OCI-LY3 (cell line): ENCODE measurements at regions not wholly inside any gene's neighbourhood (a gene's known extent, or its start where the extent isn't known, plus 50 kb on each side); places are given as distances from the start of the nearest gene placed in this dataset.

Experiments
- H2AFZ ChIP-seq: fragments of 200-600, 300-600 bp; shearing (Covaris generic); 2 replicates; pipeline ENCODE4 v1.6.0; 2014; ENCODE audit warnings: antibody characterized with exemption, low read depth, low read length
- H3K27ac ChIP-seq: fragments of 200-600, 300-600 bp; sonication (generic); 2 replicates; pipeline ENCODE4 v1.5.1; 2014; ENCODE audit warnings: mild to moderate bottlenecking, low read length, moderate library complexity, mixed read lengths
- H3K27me3 ChIP-seq: fragments of 200-600, 300-600 bp; sonication (generic); 2 replicates; pipeline ENCODE4 v1.6.1; 2014; ENCODE audit warnings: low read depth, low read length, mixed read lengths
- H3K36me3 ChIP-seq: fragments of 200-600, 300-600 bp; sonication (generic); replicated peaks from 2 replicates; pipeline ENCODE3; 2014; ENCODE audit warnings: low read depth, low read length, mixed read lengths
- H3K4me1 ChIP-seq: fragments of 300-600, 200-600 bp; sonication (generic); 2 replicates; pipeline ENCODE4 v1.6.1; 2014; ENCODE audit warnings: low read length, mixed read lengths
- H3K4me2 ChIP-seq: fragments of 200-600, 300-600 bp; sonication (generic); 2 replicates; pipeline ENCODE4 v1.6.1; 2014; ENCODE audit warnings: low read length, mixed read lengths
- H3K4me3 ChIP-seq: fragments of 300-600, 200-600 bp; sonication (generic); 2 replicates; pipeline ENCODE4 v1.5.1; 2014; ENCODE audit warnings: antibody characterized with exemption, mild to moderate bottlenecking, low read length, moderate library complexity
- H3K79me2 ChIP-seq: fragments of 300-600, 200-600 bp; shearing (Covaris generic); 2 replicates; pipeline ENCODE4 v1.6.1; 2014; ENCODE audit warnings: mild to moderate bottlenecking, low read length, mixed read lengths
- H3K9ac ChIP-seq: fragments of 300-600, 200-600 bp; shearing (Covaris generic); 2 replicates; pipeline ENCODE4 v1.6.0; 2014; ENCODE audit warnings: mild to moderate bottlenecking, low read length, moderate library complexity
- H3K9me3 ChIP-seq: fragments of 200-600, 300-600 bp; shearing (Covaris generic); 2 replicates; pipeline ENCODE4 v1.6.1; 2014; ENCODE audit warnings: low read length, mixed read lengths; ENCODE audit not compliant: insufficient read depth
- H4K20me1 ChIP-seq: fragments of 200-600, 300-600 bp; sonication (generic); 2 replicates; pipeline ENCODE4 v1.6.1; 2016; ENCODE audit warnings: low read length, mixed read lengths; ENCODE audit not compliant: insufficient read depth
- EZH2phosphoT487 ChIP-seq: fragments of 200-600 bp; shearing (Covaris generic); IDR thresholded peaks from 2 replicates; pipeline ENCODE4 v1.6.1; 2018; ENCODE audit warnings: antibody characterized with exemption, mixed run types, low read depth
- TF ChIP-seq, protein P1 (sequence below): fragments of 200-600, 300-600 bp; sonication (generic); IDR thresholded peaks from 2 replicates; pipeline ENCODE4 v1.5.1; 2014; ENCODE audit warnings: antibody characterized with exemption, low read length, low read depth

DNA sequence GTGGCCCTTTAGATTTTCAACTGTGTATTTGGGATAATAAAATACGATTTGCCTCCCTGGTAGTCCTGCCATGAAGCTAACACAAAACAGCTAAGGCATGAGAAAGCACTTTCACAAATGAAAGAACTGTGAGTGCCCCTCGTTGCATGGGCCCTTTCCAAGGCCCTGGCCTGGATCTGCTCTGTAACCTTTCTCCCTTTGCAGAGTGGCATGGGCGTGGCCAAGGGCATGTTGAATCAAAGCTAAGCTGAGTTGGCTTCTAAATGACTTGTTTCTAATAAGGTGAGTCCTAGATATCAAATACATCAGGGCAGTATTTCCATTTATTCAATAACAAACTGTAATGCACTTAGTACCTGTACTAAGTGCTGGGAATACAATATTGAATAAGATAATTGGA lies 78.7 kb upstream of the PTPN3 start:
- H3K9me3 ChIP-seq = no peaks in the 10 kb centered on the region
- no peak overlapping the region for H3K9ac ChIP-seq
- no peak overlapping the region for H3K4me3 ChIP-seq
- H2AFZ ChIP-seq = no peak overlapping the region
- H3K27ac ChIP-seq = no peak overlapping the region
- no peaks in the 10 kb centered on the region for H3K79me2 ChIP-seq
- no peaks in the 10 kb centered on the region for H3K4me1 ChIP-seq
- H3K27me3 ChIP-seq = no peaks in the 10 kb centered on the region
- H3K4me2 ChIP-seq = no peak overlapping the region
- TF ChIP-seq EZH2phosphoT487 = no peak
- TF ChIP-seq, protein P1, sequence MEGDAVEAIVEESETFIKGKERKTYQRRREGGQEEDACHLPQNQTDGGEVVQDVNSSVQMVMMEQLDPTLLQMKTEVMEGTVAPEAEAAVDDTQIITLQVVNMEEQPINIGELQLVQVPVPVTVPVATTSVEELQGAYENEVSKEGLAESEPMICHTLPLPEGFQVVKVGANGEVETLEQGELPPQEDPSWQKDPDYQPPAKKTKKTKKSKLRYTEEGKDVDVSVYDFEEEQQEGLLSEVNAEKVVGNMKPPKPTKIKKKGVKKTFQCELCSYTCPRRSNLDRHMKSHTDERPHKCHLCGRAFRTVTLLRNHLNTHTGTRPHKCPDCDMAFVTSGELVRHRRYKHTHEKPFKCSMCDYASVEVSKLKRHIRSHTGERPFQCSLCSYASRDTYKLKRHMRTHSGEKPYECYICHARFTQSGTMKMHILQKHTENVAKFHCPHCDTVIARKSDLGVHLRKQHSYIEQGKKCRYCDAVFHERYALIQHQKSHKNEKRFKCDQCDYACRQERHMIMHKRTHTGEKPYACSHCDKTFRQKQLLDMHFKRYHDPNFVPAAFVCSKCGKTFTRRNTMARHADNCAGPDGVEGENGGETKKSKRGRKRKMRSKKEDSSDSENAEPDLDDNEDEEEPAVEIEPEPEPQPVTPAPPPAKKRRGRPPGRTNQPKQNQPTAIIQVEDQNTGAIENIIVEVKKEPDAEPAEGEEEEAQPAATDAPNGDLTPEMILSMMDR = no peak
- no peaks in the 10 kb centered on the region for H3K36me3 ChIP-seq
- H4K20me1 ChIP-seq = no peaks in the 10 kb centered on the region

DNA sequence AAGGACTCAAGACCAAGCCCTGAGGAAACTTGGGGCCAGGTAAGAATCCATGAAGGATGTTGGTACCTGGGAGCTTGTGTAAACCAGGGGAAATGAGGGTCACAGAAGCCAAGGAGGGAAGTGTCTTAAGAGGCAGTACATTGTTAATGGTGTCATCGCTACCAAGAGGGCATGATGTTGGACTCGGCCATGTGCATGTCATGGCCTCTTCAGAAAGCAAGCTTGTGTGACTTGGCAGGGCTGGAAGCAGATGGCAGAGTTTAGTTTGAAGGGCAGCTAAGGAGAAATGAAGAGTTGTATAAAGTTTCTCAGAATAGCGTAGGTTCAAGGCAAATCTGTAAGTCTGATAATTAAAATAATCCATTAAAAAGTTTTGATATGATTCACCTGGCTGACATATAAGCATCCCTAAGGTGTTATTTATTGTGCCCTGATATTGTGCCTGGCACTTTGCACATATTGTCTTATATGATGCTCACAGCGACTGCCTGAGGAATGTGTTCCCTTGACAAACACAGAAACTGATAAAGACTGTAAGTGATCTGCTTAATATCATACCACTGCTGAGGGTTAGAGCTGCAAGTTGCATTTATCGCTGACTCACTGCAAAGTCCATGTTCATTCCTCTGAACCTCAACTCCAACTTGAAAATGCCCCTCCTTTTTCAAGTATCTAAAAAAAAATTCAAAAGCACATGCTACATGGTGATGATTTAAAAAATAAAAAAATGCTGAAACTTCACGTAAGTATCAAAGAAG lies 81.3 kb upstream of the PTPN3 start:
- Histone ChIP-seq H3K4me2 (no peak overlapping the region), H3K4me3 (no peak overlapping the region), H3K9me3 (no peaks in the 10 kb centered on the region), H2AFZ (no peak overlapping the region), H3K9ac (no peak overlapping the region), H4K20me1 (no peaks in the 10 kb centered on the region), H3K36me3 (no peaks in the 10 kb centered on the region), H3K79me2 (no peaks in the 10 kb centered on the region), H3K27me3 (no peaks in the 10 kb centered on the region), H3K4me1 (no peaks in the 10 kb centered on the region), H3K27ac (no peak overlapping the region)
- TF ChIP-seq, protein P1 = no peak
- TF ChIP-seq EZH2phosphoT487 = no peak

DNA sequence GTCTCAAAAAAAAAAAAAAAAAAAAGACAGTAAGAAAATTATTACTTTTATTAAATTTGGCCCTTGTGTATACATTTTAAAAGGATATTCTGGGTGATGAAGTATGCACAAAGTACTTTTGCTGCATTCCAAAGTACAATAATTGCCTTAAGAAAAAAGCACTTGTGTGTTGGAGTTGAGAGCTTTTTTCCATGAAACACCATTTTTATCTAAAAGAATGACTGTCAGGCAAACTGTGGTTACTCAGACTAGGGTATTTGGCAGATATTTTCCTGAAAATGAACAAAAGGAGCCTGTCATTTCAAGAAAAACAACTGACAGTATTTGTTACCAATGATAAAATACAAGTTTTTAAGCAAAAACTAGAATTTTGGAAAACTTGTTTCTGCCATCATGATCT lies 84.3 kb upstream of the PTPN3 start:
- Histone ChIP-seq H3K9me3 (no peaks in the 10 kb centered on the region), H3K27me3 (no peaks in the 10 kb centered on the region), H3K79me2 (no peaks in the 10 kb centered on the region), H3K36me3 (no peaks in the 10 kb centered on the region), H3K4me1 (no peaks in the 10 kb centered on the region), H3K4me3 (no peak overlapping the region), H2AFZ (no peak overlapping the region), H4K20me1 (no peaks in the 10 kb centered on the region), H3K4me2 (no peak overlapping the region), H3K27ac (no peak overlapping the region), H3K9ac (no peak overlapping the region)
- TF ChIP-seq EZH2phosphoT487 = no peak
- TF ChIP-seq, protein P1 = no peak

DNA sequence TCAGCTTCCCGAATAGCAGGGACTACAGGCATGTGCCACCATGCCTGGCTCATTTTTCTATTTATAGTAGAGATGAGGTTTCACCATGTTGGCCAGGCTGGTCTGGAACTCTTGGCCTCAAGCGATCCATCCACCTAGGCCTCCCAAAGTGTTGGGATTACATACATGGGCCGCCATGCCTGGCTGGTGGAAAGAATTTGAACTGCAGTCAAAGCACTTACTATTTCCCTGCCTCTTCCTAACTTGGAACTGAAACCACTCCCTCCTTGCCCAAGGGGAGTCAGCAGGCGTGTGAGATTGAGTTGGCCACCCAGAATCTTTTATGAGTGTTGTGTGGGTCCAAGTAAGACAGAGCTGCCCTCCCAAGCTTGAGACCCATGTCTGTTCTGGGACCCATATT lies 86.1 kb upstream of the PTPN3 start:
- Histone ChIP-seq H3K27me3 (0 out of 2 replicates have a peak, but pooled peaks cover 4% of the 10 kb centered on the region), H2AFZ (no peak overlapping the region), H3K27ac (no peak overlapping the region)

More for the DNA sequence above, 86.1 kb upstream of the PTPN3 start:
- no peaks in the 10 kb centered on the region for H3K9me3 ChIP-seq
- no peaks in the 10 kb centered on the region for H3K79me2 ChIP-seq
- no peak overlapping the region for H3K4me3 ChIP-seq
- H4K20me1 ChIP-seq = no peaks in the 10 kb centered on the region
- H3K4me1 ChIP-seq = no peaks in the 10 kb centered on the region
- no peak for TF ChIP-seq EZH2phosphoT487
- TF ChIP-seq, protein P1 = no peak
- no peak overlapping the region for H3K9ac ChIP-seq
- H3K4me2 ChIP-seq = no peak overlapping the region
- H3K36me3 ChIP-seq = no peaks in the 10 kb centered on the region
